COLO668 (cell line): ENCODE measurements at regions not wholly inside any gene's neighbourhood (a gene's known extent, or its start where the extent isn't known, plus 50 kb on each side); places are given as distances from the start of the nearest gene placed in this dataset.

Experiments
- DNase-seq: peaks from one replicate; lab custom pipeline; 2025; ENCODE audit not compliant: unreplicated experiment; lab: John Stamatoyannopoulos, UW

- DNase-seq: no peak
Observed at GRCh38 chr4:132958457-132959263, 190.4 kb upstream of the PCDH10 start.

- DNase-seq: no peak
Observed at GRCh38 chr4:132981611-132982010, 167.5 kb upstream of the PCDH10 start.

GRCh38 chr4:132982151-132982550 lies 166.9 kb upstream of the PCDH10 start:
- DNase-seq: no peak

GRCh38 chr4:132991111-132991510 lies 158.0 kb upstream of the PCDH10 start:
- no peak for DNase-seq

- DNase-seq: no peak
Observed at GRCh38 chr4:132992686-132993085, 156.4 kb upstream of the PCDH10 start.

GRCh38 chr4:132998585-132999230 lies 150.4 kb upstream of the PCDH10 start:
- no peak for DNase-seq

- no peak for DNase-seq
Observed at GRCh38 chr4:133000012-133000411, 149.1 kb upstream of the PCDH10 start.

- DNase-seq: no peak
Observed at GRCh38 chr4:133003169-133003568, 145.9 kb upstream of the PCDH10 start.

GRCh38 chr4:133014473-133015135 lies 134.5 kb upstream of the PCDH10 start:
- DNase-seq: no peak

- no peak for DNase-seq
Observed at GRCh38 chr4:133045288-133045687, 103.8 kb upstream of the PCDH10 start.

GRCh38 chr4:133046156-133046555 lies 102.9 kb upstream of the PCDH10 start:
- DNase-seq: no peak

GRCh38 chr4:133058701-133059100 lies 90.4 kb upstream of the PCDH10 start:
- DNase-seq: no peak

- no peak for DNase-seq
Observed at GRCh38 chr4:133059117-133059516, 90.0 kb upstream of the PCDH10 start.

- DNase-seq: no peak
Observed at GRCh38 chr4:133062851-133063250, 86.2 kb upstream of the PCDH10 start.

GRCh38 chr4:133068083-133068482 lies 81.0 kb upstream of the PCDH10 start:
- no peak for DNase-seq

- DNase-seq: no peak
Observed at GRCh38 chr4:133081246-133081645, 67.8 kb upstream of the PCDH10 start.

GRCh38 chr4:133084421-133084820 lies 64.7 kb upstream of the PCDH10 start:
- DNase-seq: no peak

GRCh38 chr4:133095591-133095990 lies 53.5 kb upstream of the PCDH10 start:
- DNase-seq: no peak

- no peak for DNase-seq
Observed at GRCh38 chr4:133096972-133097371, 52.1 kb upstream of the PCDH10 start.
